ENCODE measurements at regions not wholly inside any gene's neighbourhood (a gene's known extent, or its start where the extent isn't known, plus 50 kb on each side); places are given as distances from the start of the nearest gene placed in this dataset.

DNA sequence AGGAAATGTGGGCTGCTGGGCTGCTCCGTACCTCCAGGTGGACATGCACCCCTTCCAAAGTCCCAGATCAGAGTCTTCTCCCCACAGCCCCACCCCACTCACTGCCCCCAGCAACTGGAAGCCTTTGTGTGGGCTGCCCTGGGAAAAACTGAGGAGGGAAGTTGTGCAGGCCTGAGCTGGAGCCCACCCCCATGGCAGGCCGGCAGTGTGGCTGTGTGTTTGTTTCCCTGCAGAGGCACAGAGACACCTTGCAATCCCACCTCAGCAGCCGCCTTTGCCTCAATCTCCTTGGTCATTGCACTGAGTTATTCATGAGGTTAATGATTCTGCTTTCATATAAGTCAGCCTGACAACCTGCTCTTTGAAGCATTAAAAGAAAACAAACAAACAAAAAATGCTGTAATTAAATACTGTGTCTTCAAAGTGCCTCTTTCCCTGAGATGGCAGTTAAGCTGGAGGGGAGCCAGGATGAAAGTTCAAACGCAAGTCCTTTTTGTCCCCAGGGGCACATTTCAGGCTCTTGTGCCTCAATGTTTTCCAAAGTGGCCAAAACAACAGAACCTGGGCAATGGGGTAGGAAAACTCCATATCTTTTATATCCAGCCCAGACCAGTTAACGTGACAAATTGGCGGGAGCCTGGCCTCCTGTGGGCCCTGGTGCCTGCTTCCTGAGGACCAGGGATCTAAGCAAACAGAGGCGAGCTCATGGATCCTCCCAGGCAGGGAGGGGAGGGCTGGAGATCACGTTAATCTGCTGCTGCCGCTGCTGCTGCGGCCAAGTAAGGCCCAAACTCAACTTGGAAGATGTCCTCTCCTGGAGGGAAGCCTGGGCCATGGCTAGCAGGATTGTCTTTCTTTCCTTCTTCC, 51.9 kb upstream of the TSPAN11 start:
- no peak for ATAC-seq
- TF ChIP-seq, protein P1, sequence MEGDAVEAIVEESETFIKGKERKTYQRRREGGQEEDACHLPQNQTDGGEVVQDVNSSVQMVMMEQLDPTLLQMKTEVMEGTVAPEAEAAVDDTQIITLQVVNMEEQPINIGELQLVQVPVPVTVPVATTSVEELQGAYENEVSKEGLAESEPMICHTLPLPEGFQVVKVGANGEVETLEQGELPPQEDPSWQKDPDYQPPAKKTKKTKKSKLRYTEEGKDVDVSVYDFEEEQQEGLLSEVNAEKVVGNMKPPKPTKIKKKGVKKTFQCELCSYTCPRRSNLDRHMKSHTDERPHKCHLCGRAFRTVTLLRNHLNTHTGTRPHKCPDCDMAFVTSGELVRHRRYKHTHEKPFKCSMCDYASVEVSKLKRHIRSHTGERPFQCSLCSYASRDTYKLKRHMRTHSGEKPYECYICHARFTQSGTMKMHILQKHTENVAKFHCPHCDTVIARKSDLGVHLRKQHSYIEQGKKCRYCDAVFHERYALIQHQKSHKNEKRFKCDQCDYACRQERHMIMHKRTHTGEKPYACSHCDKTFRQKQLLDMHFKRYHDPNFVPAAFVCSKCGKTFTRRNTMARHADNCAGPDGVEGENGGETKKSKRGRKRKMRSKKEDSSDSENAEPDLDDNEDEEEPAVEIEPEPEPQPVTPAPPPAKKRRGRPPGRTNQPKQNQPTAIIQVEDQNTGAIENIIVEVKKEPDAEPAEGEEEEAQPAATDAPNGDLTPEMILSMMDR (IDR thresholded peaks at IDR 0.05), result no peak
- H3K36me3 Mint-ChIP-seq, result no peaks in the 10 kb centered on the region

DNA sequence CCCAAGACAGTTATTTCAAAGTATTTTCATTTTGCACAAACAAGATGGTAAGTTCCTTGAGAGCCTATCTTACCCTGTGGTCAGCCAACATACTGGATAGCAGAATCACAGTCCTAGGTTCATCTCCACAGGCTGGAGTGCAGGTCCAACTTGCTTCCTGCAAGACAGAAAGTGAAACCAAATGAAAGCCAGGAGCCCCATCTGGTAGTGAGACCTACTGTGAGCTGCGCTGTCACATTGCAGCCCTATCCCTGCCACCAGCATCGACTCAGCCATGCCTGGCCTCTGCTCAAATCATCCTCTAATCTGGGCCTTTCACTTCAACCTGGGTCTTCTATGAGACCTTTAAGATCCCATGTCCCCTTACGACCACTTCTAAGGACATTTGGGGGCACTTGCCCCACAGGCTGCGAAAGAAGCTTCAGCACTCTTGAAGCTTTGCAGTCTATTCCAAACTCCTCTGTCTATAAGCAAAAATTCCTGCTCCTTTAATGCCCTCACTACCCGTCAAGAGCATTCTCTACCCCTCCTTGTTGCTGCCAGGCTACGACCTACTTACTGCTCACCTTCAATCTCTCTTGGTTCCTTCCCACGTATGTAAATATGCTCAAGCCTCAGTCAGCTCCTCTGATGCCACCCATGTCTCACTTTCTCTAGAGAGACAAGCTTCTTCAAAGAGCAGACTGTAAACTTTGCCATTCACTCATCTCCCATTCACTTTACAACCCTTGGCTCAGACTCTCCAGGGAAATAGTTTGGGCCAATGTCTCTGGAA, 55.9 kb upstream of the TSPAN11 start:
- ATAC-seq (no peak), DNase-seq (no peak)
- Mint-ChIP-seq H3K4me1 (peaks cover 0 to 9% of the 10 kb centered on the region in 2 donors), H3K27ac (no peak overlapping the region), H3K27me3 (ENCODE audit: low read depth in 2 of 2) (peaks cover 11 to 26% of the 10 kb centered on the region in 2 donors), H3K4me3 (no peak overlapping the region), H3K9me3 (peaks cover 0 to 4% of the 10 kb centered on the region in 2 donors), H3K36me3 (no peaks in the 10 kb centered on the region)
- Histone ChIP-seq H3K36me3 (ENCODE audit: control insufficient read depth, insufficient read depth, low read length) (no peaks in the 10 kb centered on the region), H3K4me3 (ENCODE audit: low read length) (no peak overlapping the region), H3K27me3 (ENCODE audit: control insufficient read depth, insufficient read depth, low read length) (no peaks in the 10 kb centered on the region), H3K27ac (ENCODE audit: low read length) (no peak overlapping the region), H3K9me3 (ENCODE audit: control insufficient read depth, insufficient read depth, low read length) (no peaks in the 10 kb centered on the region), H3K4me1 (ENCODE audit: control insufficient read depth, insufficient read depth, low read length) (no peaks in the 10 kb centered on the region)
- 83% methylated on average over 7 of the region's 7 CpGs for WGBS (ENCODE audit: insufficient coverage)
- TF ChIP-seq, protein P1 (IDR thresholded peaks at IDR 0.05), result no peak
- intact Hi-C loops (cut with micrococcal nuclease), result no loop called here

More for the DNA sequence above, 51.9 kb upstream of the TSPAN11 start:
- intact Hi-C loops (cut with micrococcal nuclease), result no loop called here
- Histone ChIP-seq H3K4me3 (ENCODE audit: low read length) (no peak overlapping the region), H3K27me3 (ENCODE audit: control insufficient read depth, insufficient read depth, low read length) (no peaks in the 10 kb centered on the region), H3K4me1 (ENCODE audit: control insufficient read depth, insufficient read depth, low read length) (no peaks in the 10 kb centered on the region), H3K27ac (ENCODE audit: low read length) (no peak overlapping the region), H3K36me3 (ENCODE audit: control insufficient read depth, insufficient read depth, low read length) (no peaks in the 10 kb centered on the region), H3K9me3 (ENCODE audit: control insufficient read depth, insufficient read depth, low read length) (no peaks in the 10 kb centered on the region)
- Mint-ChIP-seq H3K4me1 (peaks cover 0 to 9% of the 10 kb centered on the region in 2 donors), H3K4me3 (no peak overlapping the region), H3K9me3 (peaks cover 0 to under 1% of the 10 kb centered on the region in 2 donors), H3K27me3 (ENCODE audit: low read depth in 2 of 2) (peaks cover 11 to 14% of the 10 kb centered on the region in 2 donors), H3K27ac (no peak overlapping the region)
- DNase-seq, result no peak
- 81% methylated on average over 10 of the region's 10 CpGs for WGBS (ENCODE audit: insufficient coverage)

DNA sequence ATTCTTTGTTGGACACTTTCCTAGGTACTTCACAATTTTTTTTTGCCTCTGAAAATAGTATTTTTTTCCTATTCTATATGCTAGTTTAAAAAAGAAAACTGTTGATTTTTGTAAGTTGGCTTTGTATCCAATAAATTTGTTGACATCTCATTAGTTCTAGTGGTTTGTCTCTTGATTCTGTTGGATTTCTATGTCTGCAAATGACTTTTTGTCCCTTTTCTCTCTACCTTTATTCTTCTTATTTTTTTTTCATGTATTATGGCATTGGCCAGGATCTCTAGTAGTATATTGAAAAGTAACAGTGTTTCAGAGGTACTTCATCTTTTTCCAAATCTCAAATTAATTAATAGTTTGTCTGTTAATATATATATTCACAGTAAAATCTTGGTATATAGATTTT, 59.1 kb upstream of the TSPAN11 start:
- H3K27ac ChIP-seq (ENCODE audit: low read length), result no peak overlapping the region
- DNase-seq (no peak), ATAC-seq (no peak)
- intact Hi-C loops (cut with micrococcal nuclease), result no loop called here
- H3K36me3 Mint-ChIP-seq, result no peaks in the 10 kb centered on the region
- no peak overlapping the region for H3K27ac Mint-ChIP-seq
- peaks cover 0 to 4% of the 10 kb centered on the region in 2 donors for H3K9me3 Mint-ChIP-seq
- no peak overlapping the region for H3K4me3 Mint-ChIP-seq
- H3K4me3 ChIP-seq (ENCODE audit: low read length), result no peak overlapping the region
- H3K27me3 ChIP-seq (ENCODE audit: control insufficient read depth, insufficient read depth, low read length), result no peaks in the 10 kb centered on the region
- H3K4me1 ChIP-seq (ENCODE audit: control insufficient read depth, insufficient read depth, low read length), result no peaks in the 10 kb centered on the region
- peaks cover 15 to 32% of the 10 kb centered on the region in 2 donors for H3K27me3 Mint-ChIP-seq (ENCODE audit: low read depth in 2 of 2)
- H3K9me3 ChIP-seq (ENCODE audit: control insufficient read depth, insufficient read depth, low read length), result no peaks in the 10 kb centered on the region
- no peaks in the 10 kb centered on the region for H3K36me3 ChIP-seq (ENCODE audit: control insufficient read depth, insufficient read depth, low read length)
- TF ChIP-seq, protein P1 (IDR thresholded peaks at IDR 0.05), result no peak
- peaks cover 0 to 9% of the 10 kb centered on the region in 2 donors for H3K4me1 Mint-ChIP-seq

Data from natural killer cell (primary cell).